H1 (cell line): ENCODE measurements at regions not wholly inside any gene's neighbourhood (a gene's known extent, or its start where the extent isn't known, plus 50 kb on each side); places are given as distances from the start of the nearest gene placed in this dataset.

Experiments
- CTCF ChIA-PET: fragments of 300-600 bp; sonication (Branson Sonifier 250); formaldehyde crosslinking; loops from one replicate; lab custom pipeline; 2021; ENCODE audit not compliant: partially characterized antibody; lab: Charles Lee
- POLR2A ChIA-PET: fragments of 300-600 bp; sonication (Branson Sonifier 250); formaldehyde crosslinking; loops from one replicate; lab custom pipeline; 2021; ENCODE audit warnings: inconsistent platforms; ENCODE audit not compliant: partially characterized antibody; lab: Charles Lee
- DNase-seq, 2 experiments: peaks; one replicate each; pipeline versions ENCODE4 v3.0.0 to v3.0.0-alpha.2; 2010 to 2022; ENCODE audit warnings: low spot score in 2 of 2, low read depth in 1 of 2, mixed read lengths in 1 of 2
- FAIRE-seq: peaks from 2 replicates; lab custom pipeline; 2011; peaks lifted over from hg19 to GRCh38; lab: Jason Lieb, UNC
- H2AFZ ChIP-seq: 2 replicates; pipeline ENCODE4 v1.8.1; 2012; ENCODE audit warnings: low read length, inconsistent platforms
- H2AK5ac ChIP-seq: 2 replicates; pipeline ENCODE4 v1.6.1; 2013; ENCODE audit warnings: low read depth, low read length
- H2BK120ac ChIP-seq: replicated peaks from 2 replicates; pipeline ENCODE3; 2013; ENCODE audit warnings: low read depth, low read length, inconsistent platforms
- H2BK12ac ChIP-seq: 2 replicates; pipeline ENCODE4 v1.6.1; 2013; ENCODE audit warnings: low read depth, low read length
- H2BK15ac ChIP-seq: 2 replicates; pipeline ENCODE4 v1.6.1; 2013; ENCODE audit warnings: low read length
- H2BK20ac ChIP-seq: 2 replicates; pipeline ENCODE4 v1.6.1; 2013; ENCODE audit warnings: low read length
- H2BK5ac ChIP-seq: 2 replicates; pipeline ENCODE4 v1.6.1; 2013; ENCODE audit warnings: low read depth, low read length
- H3K14ac ChIP-seq: 2 replicates; pipeline ENCODE4 v1.6.1; 2013; ENCODE audit warnings: inconsistent platforms; ENCODE audit not compliant: insufficient read length
- H3K18ac ChIP-seq: 2 replicates; pipeline ENCODE4 v1.6.1; 2013; ENCODE audit warnings: low read length; ENCODE audit errors: extremely low read depth
- H3K23ac ChIP-seq: 2 replicates; pipeline ENCODE4 v1.6.1; 2013; ENCODE audit warnings: inconsistent platforms; ENCODE audit not compliant: insufficient read length
- H3K23me2 ChIP-seq: 2 replicates; pipeline ENCODE4 v1.6.1; 2013; ENCODE audit warnings: low read depth, low read length
- H3K27ac ChIP-seq: 2 replicates; pipeline ENCODE4 v1.6.1; 2011; ENCODE audit warnings: low read depth, low read length, inconsistent platforms
- H3K27me3 ChIP-seq, 4 experiments: replicated peaks in 1 of 4; 1 replicate in 1 of 4; 2 replicates in 3 of 4; pipeline versions ENCODE4 v1.6.1 to v1.8.1; 2011 to 2013; ENCODE audit warnings: low read length in 3 of 4, mild to moderate bottlenecking in 3 of 4, inconsistent platforms in 2 of 4, mixed read lengths in 2 of 4, moderate library complexity in 1 of 4; ENCODE audit not compliant: control insufficient read depth in 3 of 4, insufficient read depth in 3 of 4; ENCODE audit errors: extremely low read depth in 1 of 4
- H3K36me3 ChIP-seq, 4 experiments: 2 replicates each; pipeline versions ENCODE4 v1.6.1 to v1.8.1; 2011 to 2013; ENCODE audit warnings: mild to moderate bottlenecking in 4 of 4, low read length in 3 of 4, moderate library complexity in 2 of 4, control low read depth in 1 of 4, inconsistent platforms in 1 of 4; ENCODE audit not compliant: insufficient read depth in 4 of 4, control insufficient read depth in 2 of 4
- H3K4ac ChIP-seq: replicated peaks from 2 replicates; pipeline ENCODE3; 2013; ENCODE audit warnings: low read length, low read depth, mixed read lengths, inconsistent platforms; ENCODE audit not compliant: insufficient read length
- H3K4me1 ChIP-seq, 4 experiments: replicated peaks in 1 of 4; 1 replicate in 1 of 4; 2 replicates in 3 of 4; pipeline versions ENCODE4 v1.6.1 to v1.8.1; 2011 to 2013; ENCODE audit warnings: low read length in 3 of 4, inconsistent platforms in 2 of 4, mixed read lengths in 1 of 4; ENCODE audit not compliant: insufficient read depth in 4 of 4, control insufficient read depth in 3 of 4
- H3K4me2 ChIP-seq, 2 experiments: 2 replicates each; pipeline versions ENCODE4 v1.6.1 to v1.8.1; 2011 to 2013; ENCODE audit warnings: low read depth in 2 of 2, low read length in 2 of 2, control low read depth in 1 of 2, inconsistent platforms in 1 of 2, mild to moderate bottlenecking in 1 of 2; ENCODE audit not compliant: insufficient read depth in 1 of 2
- H3K4me3 ChIP-seq, 4 experiments: fragments of 200-600, 300-600 bp in 1 of 4; sonication (generic), shearing (Covaris generic), sonication (Bioruptor Twin) in 1 of 4; 2 replicates each; pipeline versions ENCODE4 v1.5.1 to v1.8.1; 2011 to 2016; ENCODE audit warnings: low read length in 4 of 4, low read depth in 3 of 4, control low read depth in 2 of 4, inconsistent platforms in 2 of 4, mild to moderate bottlenecking in 2 of 4, mixed read lengths in 1 of 4, moderate library complexity in 1 of 4; ENCODE audit not compliant: insufficient read depth in 2 of 4; ENCODE audit errors: extremely low read depth in 1 of 4
- H3K56ac ChIP-seq: replicated peaks from 2 replicates; pipeline ENCODE3; 2013; ENCODE audit warnings: low read depth, mild to moderate bottlenecking, mixed read lengths, low read length, inconsistent platforms; ENCODE audit not compliant: insufficient read length
- H3K79me1 ChIP-seq: 2 replicates; pipeline ENCODE4 v1.6.1; 2013; ENCODE audit warnings: low read depth, low read length, control low read depth
- H3K79me2 ChIP-seq, 2 experiments: 2 replicates each; pipeline versions ENCODE4 v1.6.1 to v1.8.1; 2012 to 2013; ENCODE audit warnings: low read length in 2 of 2, mild to moderate bottlenecking in 2 of 2, inconsistent platforms in 1 of 2; ENCODE audit not compliant: insufficient read depth in 2 of 2, control insufficient read depth in 1 of 2
- H3K9ac ChIP-seq, 4 experiments: replicated peaks in 1 of 4; 1 replicate in 1 of 4; 2 replicates in 3 of 4; pipeline versions ENCODE4 v1.6.1 to v1.8.1; 2011 to 2013; ENCODE audit warnings: low read depth in 3 of 4, low read length in 3 of 4, control low read depth in 2 of 4, mild to moderate bottlenecking in 2 of 4, moderate library complexity in 2 of 4, inconsistent platforms in 1 of 4; ENCODE audit errors: extremely low read depth in 1 of 4
- H3K9me3 ChIP-seq, 2 experiments: 2 replicates each; pipeline versions ENCODE4 v1.6.1 to v1.8.1; 2012 to 2013; ENCODE audit warnings: mild to moderate bottlenecking in 2 of 2, moderate library complexity in 2 of 2, control low read depth in 1 of 2, inconsistent platforms in 1 of 2, low read depth in 1 of 2, low read length in 1 of 2, mixed read lengths in 1 of 2; ENCODE audit not compliant: insufficient read depth in 2 of 2
- H4K20me1 ChIP-seq, 2 experiments: replicated peaks in 1 of 2; 2 replicates each; pipeline versions ENCODE3 to v1.8.1; 2011 to 2013; ENCODE audit warnings: inconsistent platforms in 2 of 2, low read length in 2 of 2, mild to moderate bottlenecking in 1 of 2; ENCODE audit not compliant: insufficient read depth in 2 of 2, control insufficient read depth in 1 of 2
- H4K5ac ChIP-seq: 2 replicates; pipeline ENCODE4 v1.6.1; 2013; ENCODE audit warnings: low read length, low read depth, mixed read lengths, inconsistent platforms; ENCODE audit not compliant: insufficient read length
- H4K8ac ChIP-seq: 2 replicates; pipeline ENCODE4 v1.8.0; 2013; ENCODE audit warnings: mild to moderate bottlenecking, moderate library complexity, low read length, inconsistent platforms; ENCODE audit not compliant: insufficient read depth; ENCODE audit errors: extremely low read depth
- H4K91ac ChIP-seq: replicated peaks from 2 replicates; pipeline ENCODE3; 2013; ENCODE audit warnings: low read length, mixed read lengths, inconsistent platforms; ENCODE audit not compliant: insufficient read length
- BRCA1 ChIP-seq: IDR thresholded peaks from 2 replicates; pipeline ENCODE4 v1.6.1; 2012; ENCODE audit warnings: low read depth, low read length, improper control_type of control experiment
- CBX5 ChIP-seq: fragments of 300-800, 300-1000 bp; sonication (generic); IDR thresholded peaks from 2 replicates; pipeline ENCODE4 v1.7.1; 2016; ENCODE audit warnings: antibody characterized with exemption, low read length, low read depth
- EP300 ChIP-seq, 2 experiments: IDR thresholded peaks; 1 replicate in 1 of 2; 2 replicates in 1 of 2; pipeline ENCODE4 v1.6.1; 2011 to 2012; ENCODE audit warnings: low read depth in 2 of 2, low read length in 2 of 2, mild to moderate bottlenecking in 2 of 2, borderline replicate concordance in 1 of 2, inconsistent platforms in 1 of 2, moderate library complexity in 1 of 2
- POLR2AphosphoS5 ChIP-seq: IDR thresholded peaks from 2 replicates; pipeline ENCODE4 v1.6.1; 2011; ENCODE audit warnings: low read depth, low read length
- RFX5 ChIP-seq: IDR thresholded peaks from 2 replicates; pipeline ENCODE4 v1.6.1; 2011; ENCODE audit warnings: low read depth, low read length, improper control_type of control experiment, borderline replicate concordance
- RNF2 ChIP-seq: fragments of 200-900, 300-1000 bp; sonication (generic); IDR thresholded peaks from 2 replicates; pipeline ENCODE4 v1.7.1; 2016; ENCODE audit warnings: borderline replicate concordance, low read depth, mild to moderate bottlenecking, antibody characterized with exemption, low read length; ENCODE audit not compliant: poor library complexity, severe bottlenecking; ENCODE audit errors: missing control alignments
- SIRT6 ChIP-seq: IDR thresholded peaks from one replicate; pipeline ENCODE4 v1.7.1; 2012; ENCODE audit warnings: low read length, inconsistent platforms
- WGBS, 2 experiments: shearing (Covaris generic) in 1 of 2; methylation state at CpG; one replicate each; pipeline versions ENCODE4 v1.1.6 to v1.1.7; 2013 to 2015; ENCODE audit warnings: low lambda C conversion rate in 2 of 2, mixed read lengths in 2 of 2, inconsistent platforms in 1 of 2, low coverage in 1 of 2, missing lambda C conversion rate in 1 of 2; ENCODE audit not compliant: insufficient replicate concordance in 2 of 2, insufficient coverage in 1 of 2, insufficient read length in 1 of 2; ENCODE audit errors: extremely low coverage in 1 of 2, missing lambda C conversion rate in 1 of 2; 5-methylcytosine and 5-hydroxymethylcytosine counted together
- TF ChIP-seq, protein P1 (sequence below): IDR thresholded peaks from 2 replicates; pipeline ENCODE4 v1.6.1; 2011; ENCODE audit warnings: low read length, improper control_type of control experiment
- TF ChIP-seq, protein P2 (sequence below), 3 experiments: IDR thresholded peaks; 1 replicate in 2 of 3; 2 replicates in 1 of 3; pipeline versions ENCODE4 v1.5.1 to v1.6.1; 2011; ENCODE audit warnings: low read length in 3 of 3, mild to moderate bottlenecking in 3 of 3, inconsistent platforms in 2 of 3, low read depth in 1 of 3, moderate library complexity in 1 of 3; ENCODE audit not compliant: insufficient read depth in 1 of 3; ENCODE audit errors: control extremely low read depth in 1 of 3

DNA sequence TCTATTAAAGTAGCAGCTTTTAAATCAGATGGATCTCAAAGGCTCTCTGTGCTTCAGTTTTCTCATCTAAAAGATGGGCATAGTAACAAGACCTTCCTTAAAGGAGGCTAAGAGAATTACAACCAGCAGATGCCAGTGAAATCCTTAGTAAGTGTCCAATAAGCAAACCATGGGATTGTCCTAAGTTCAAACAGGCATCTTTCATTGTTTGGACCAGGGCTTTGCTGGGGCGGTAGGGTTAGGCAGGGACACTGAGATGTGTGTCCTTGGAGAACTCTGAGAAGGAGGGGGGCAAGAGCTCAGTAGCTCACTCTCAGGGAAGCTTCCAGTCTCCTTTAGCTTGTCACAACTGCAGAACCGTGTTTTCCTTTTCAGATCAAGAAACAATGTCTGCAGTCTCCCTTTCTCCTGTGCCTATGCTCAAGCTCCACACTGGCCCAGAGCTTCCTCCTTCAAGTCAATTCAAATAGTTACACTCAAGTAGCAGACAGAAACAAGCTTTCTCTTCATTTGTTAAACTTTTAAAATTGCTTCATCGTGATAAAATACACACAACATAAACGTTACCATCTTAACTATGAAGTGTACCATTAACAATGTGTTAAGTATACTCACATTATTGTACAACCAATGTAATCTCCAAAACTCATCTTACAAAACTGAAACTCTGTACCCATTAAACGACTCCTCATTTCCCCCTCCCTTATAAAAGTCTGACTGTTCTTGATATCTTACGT is 216.2 kb downstream of the PIK3R1 start:
- no peaks in the 10 kb centered on the region for H3K9me3 ChIP-seq
- H4K5ac ChIP-seq: no peak overlapping the region
- H3K27ac ChIP-seq: no peak overlapping the region
- H2AFZ ChIP-seq: no peak overlapping the region
- H2BK5ac ChIP-seq: no peak overlapping the region
- 81% methylated on average over 6 of the region's 6 CpGs; no CpG with 5 or more reads in 1 of the 2 experiments for WGBS, 2 experiments
- H2BK120ac ChIP-seq: no peak overlapping the region
- ChIA-PET CTCF (interaction anchor here (1.6 kb wide), 1 partner anchor 30 kb away, joined by 4 read pairs; no protein-coding TSS in a partner anchor), POLR2A (no interaction called here)
- no peak overlapping the region for H3K56ac ChIP-seq
- no peaks in the 10 kb centered on the region for H3K79me2 ChIP-seq
- H3K4me1 ChIP-seq: peaks cover 0 to 4% (median 0%) of the 10 kb centered on the region in 4 experiments; a peak in 1 of 7 replicates
- no peak overlapping the region for H3K4me3 ChIP-seq
- FAIRE-seq (no peak), DNase-seq (no peak)
- H3K27me3 ChIP-seq: no peaks in the 10 kb centered on the region
- H3K36me3 ChIP-seq: no peaks in the 10 kb centered on the region
- no peak overlapping the region for H3K14ac ChIP-seq
- no peak overlapping the region for H3K18ac ChIP-seq
- no peak overlapping the region for H2AK5ac ChIP-seq
- H3K4me2 ChIP-seq: no peak overlapping the region
- H3K79me1 ChIP-seq: no peaks in the 10 kb centered on the region
- no peak overlapping the region for H3K4ac ChIP-seq
- H2BK12ac ChIP-seq: no peak overlapping the region
- no peak overlapping the region for H4K91ac ChIP-seq
- H4K8ac ChIP-seq: no peak overlapping the region
- no peak overlapping the region for H3K9ac ChIP-seq
- no peak overlapping the region for H2BK15ac ChIP-seq
- no peaks in the 10 kb centered on the region for H4K20me1 ChIP-seq
- no peak overlapping the region for H2BK20ac ChIP-seq
- no peaks in the 10 kb centered on the region for H3K23me2 ChIP-seq
- H3K23ac ChIP-seq: no peak overlapping the region
- TF ChIP-seq EP300 (IDR thresholded peaks at IDR 0.05; ENCODE audit: borderline replicate concordance in 1 of 2, low read depth in 2 of 2, low read length in 2 of 2) (no peak), POLR2AphosphoS5 (no peak), RFX5 (no peak), RNF2 (no peak), SIRT6 (no peak), BRCA1 (no peak), CBX5 (no peak)
- TF ChIP-seq, protein P1, sequence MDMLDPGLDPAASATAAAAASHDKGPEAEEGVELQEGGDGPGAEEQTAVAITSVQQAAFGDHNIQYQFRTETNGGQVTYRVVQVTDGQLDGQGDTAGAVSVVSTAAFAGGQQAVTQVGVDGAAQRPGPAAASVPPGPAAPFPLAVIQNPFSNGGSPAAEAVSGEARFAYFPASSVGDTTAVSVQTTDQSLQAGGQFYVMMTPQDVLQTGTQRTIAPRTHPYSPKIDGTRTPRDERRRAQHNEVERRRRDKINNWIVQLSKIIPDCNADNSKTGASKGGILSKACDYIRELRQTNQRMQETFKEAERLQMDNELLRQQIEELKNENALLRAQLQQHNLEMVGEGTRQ: no peak
- TF ChIP-seq, protein P2, sequence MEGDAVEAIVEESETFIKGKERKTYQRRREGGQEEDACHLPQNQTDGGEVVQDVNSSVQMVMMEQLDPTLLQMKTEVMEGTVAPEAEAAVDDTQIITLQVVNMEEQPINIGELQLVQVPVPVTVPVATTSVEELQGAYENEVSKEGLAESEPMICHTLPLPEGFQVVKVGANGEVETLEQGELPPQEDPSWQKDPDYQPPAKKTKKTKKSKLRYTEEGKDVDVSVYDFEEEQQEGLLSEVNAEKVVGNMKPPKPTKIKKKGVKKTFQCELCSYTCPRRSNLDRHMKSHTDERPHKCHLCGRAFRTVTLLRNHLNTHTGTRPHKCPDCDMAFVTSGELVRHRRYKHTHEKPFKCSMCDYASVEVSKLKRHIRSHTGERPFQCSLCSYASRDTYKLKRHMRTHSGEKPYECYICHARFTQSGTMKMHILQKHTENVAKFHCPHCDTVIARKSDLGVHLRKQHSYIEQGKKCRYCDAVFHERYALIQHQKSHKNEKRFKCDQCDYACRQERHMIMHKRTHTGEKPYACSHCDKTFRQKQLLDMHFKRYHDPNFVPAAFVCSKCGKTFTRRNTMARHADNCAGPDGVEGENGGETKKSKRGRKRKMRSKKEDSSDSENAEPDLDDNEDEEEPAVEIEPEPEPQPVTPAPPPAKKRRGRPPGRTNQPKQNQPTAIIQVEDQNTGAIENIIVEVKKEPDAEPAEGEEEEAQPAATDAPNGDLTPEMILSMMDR (IDR thresholded peaks at IDR 0.05; ENCODE audit: control extremely low read depth in 1 of 3, insufficient read depth in 1 of 3, low read depth in 1 of 3, low read length in 3 of 3): no peak
